ENCODE measurements at regions not wholly inside any gene's neighbourhood (a gene's known extent, or its start where the extent isn't known, plus 50 kb on each side); places are given as distances from the start of the nearest gene placed in this dataset.

GRCh38 chr4:128346054-128346716 is 58.6 kb upstream of the PGRMC2 start:
- TF ChIP-seq, protein P1, sequence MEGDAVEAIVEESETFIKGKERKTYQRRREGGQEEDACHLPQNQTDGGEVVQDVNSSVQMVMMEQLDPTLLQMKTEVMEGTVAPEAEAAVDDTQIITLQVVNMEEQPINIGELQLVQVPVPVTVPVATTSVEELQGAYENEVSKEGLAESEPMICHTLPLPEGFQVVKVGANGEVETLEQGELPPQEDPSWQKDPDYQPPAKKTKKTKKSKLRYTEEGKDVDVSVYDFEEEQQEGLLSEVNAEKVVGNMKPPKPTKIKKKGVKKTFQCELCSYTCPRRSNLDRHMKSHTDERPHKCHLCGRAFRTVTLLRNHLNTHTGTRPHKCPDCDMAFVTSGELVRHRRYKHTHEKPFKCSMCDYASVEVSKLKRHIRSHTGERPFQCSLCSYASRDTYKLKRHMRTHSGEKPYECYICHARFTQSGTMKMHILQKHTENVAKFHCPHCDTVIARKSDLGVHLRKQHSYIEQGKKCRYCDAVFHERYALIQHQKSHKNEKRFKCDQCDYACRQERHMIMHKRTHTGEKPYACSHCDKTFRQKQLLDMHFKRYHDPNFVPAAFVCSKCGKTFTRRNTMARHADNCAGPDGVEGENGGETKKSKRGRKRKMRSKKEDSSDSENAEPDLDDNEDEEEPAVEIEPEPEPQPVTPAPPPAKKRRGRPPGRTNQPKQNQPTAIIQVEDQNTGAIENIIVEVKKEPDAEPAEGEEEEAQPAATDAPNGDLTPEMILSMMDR (conservative IDR thresholded peaks at IDR 0.05) = no peak
- no peaks in the 10 kb centered on the region for H3K27me3 Mint-ChIP-seq (ENCODE audit: low read depth)
- no peak for DNase-seq (ENCODE audit: low read depth, low spot score)
- H3K4me1 Mint-ChIP-seq = peaks cover 11% of the 10 kb centered on the region
- no peak overlapping the region for H3K4me3 Mint-ChIP-seq
- H3K9me3 Mint-ChIP-seq = peaks cover 7% of the 10 kb centered on the region
- no peak overlapping the region for H3K27ac Mint-ChIP-seq (ENCODE audit: unreplicated experiment)
- peaks cover 2% of the 10 kb centered on the region for H3K36me3 Mint-ChIP-seq (ENCODE audit: low read depth)

- Mint-ChIP-seq H3K4me3 (no peak overlapping the region), H3K9me3 (peaks cover 7% of the 10 kb centered on the region), H3K36me3 (ENCODE audit: low read depth) (peaks cover 2% of the 10 kb centered on the region), H3K27ac (ENCODE audit: unreplicated experiment) (no peak overlapping the region), H3K27me3 (ENCODE audit: low read depth) (no peaks in the 10 kb centered on the region), H3K4me1 (peaks cover 11% of the 10 kb centered on the region)
- no peak for DNase-seq (ENCODE audit: low read depth, low spot score)
- TF ChIP-seq, protein P1 (conservative IDR thresholded peaks at IDR 0.05) = no peak
Measured at GRCh38 chr4:128345650-128346049, 58.0 kb upstream of the PGRMC2 start.

GRCh38 chr4:128342762-128343161 is 55.1 kb upstream of the PGRMC2 start:
- peaks cover 2% of the 10 kb centered on the region for H3K36me3 Mint-ChIP-seq (ENCODE audit: low read depth)
- H3K27ac Mint-ChIP-seq (ENCODE audit: unreplicated experiment) = no peak overlapping the region
- no peak for DNase-seq (ENCODE audit: low read depth, low spot score)
- H3K4me3 Mint-ChIP-seq = no peak overlapping the region
- H3K4me1 Mint-ChIP-seq = peaks cover 7% of the 10 kb centered on the region
- TF ChIP-seq, protein P1 (conservative IDR thresholded peaks at IDR 0.05) = no peak
- no peaks in the 10 kb centered on the region for H3K27me3 Mint-ChIP-seq (ENCODE audit: low read depth)
- H3K9me3 Mint-ChIP-seq = peaks cover 10% of the 10 kb centered on the region

GRCh38 chr4:128341634-128342033 is 54.0 kb upstream of the PGRMC2 start:
- Mint-ChIP-seq H3K36me3 (ENCODE audit: low read depth) (peaks cover 2% of the 10 kb centered on the region), H3K27ac (ENCODE audit: unreplicated experiment) (no peak overlapping the region), H3K4me1 (peaks cover 7% of the 10 kb centered on the region), H3K27me3 (ENCODE audit: low read depth) (no peaks in the 10 kb centered on the region), H3K9me3 (peaks cover 10% of the 10 kb centered on the region), H3K4me3 (no peak overlapping the region)
- TF ChIP-seq, protein P1 (conservative IDR thresholded peaks at IDR 0.05) = no peak
- no peak for DNase-seq (ENCODE audit: low read depth, low spot score)

DNA sequence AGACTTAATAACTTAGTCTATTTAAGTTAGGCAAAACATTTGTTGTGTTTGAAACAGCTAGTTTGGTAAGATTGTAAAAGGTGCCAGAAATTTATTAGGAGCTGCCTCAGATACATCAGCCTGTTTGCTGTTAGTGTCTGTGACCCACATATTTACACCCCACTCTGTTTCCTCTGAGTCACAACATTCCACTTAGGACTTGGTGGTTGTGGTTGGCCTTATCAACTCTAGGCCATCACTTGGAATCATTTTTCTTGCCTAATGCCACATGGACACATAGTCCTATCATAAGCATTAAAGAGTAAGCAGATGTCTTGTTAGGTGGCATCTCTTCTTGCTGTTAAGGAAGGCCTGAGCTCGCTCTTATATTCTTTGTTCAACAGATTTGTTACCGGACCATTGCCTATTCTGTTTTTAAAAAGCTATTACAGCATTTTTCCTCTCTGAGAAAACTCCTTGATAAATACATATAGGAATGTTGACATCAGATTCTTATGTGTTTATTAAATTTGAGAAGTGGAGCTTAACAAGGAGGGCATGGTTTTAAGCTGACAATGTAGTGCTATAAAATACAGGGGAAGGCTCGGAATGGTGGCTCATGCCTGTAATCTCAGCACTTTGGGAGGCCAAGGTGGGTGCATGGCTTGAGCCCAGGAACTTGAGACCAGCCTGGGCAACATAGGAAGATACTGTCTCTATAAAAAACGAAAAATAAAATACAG is 51.2 kb upstream of the PGRMC2 start:
- TF ChIP-seq, protein P1 (conservative IDR thresholded peaks at IDR 0.05) = no peak
- H3K36me3 Mint-ChIP-seq (ENCODE audit: low read depth) = no peaks in the 10 kb centered on the region
- H3K9me3 Mint-ChIP-seq = peaks cover 6% of the 10 kb centered on the region
- H3K4me3 Mint-ChIP-seq = no peak overlapping the region
- no peaks in the 10 kb centered on the region for H3K27me3 Mint-ChIP-seq (ENCODE audit: low read depth)
- no peak for DNase-seq (ENCODE audit: low read depth, low spot score)
- no peak overlapping the region for H3K27ac Mint-ChIP-seq (ENCODE audit: unreplicated experiment)
- peaks cover 7% of the 10 kb centered on the region for H3K4me1 Mint-ChIP-seq

All from neural crest cell (in vitro differentiated cells).